K562 (cell line): ENCODE measurements at regions not wholly inside any gene's neighbourhood (a gene's known extent, or its start where the extent isn't known, plus 50 kb on each side); places are given as distances from the start of the nearest gene placed in this dataset.

Experiments
- FOXJ3 ChIP-seq: sonication (generic); formaldehyde crosslinking; IDR thresholded peaks from 2 replicates; pipeline ENCODE4 v1.4.0; 2020; ENCODE audit warnings: mild to moderate bottlenecking, missing genetic modification reagents
- GABPB2 ChIP-seq: fragments of 250-450 bp; sonication (Bioruptor Pico); conservative IDR thresholded peaks from 2 replicates; pipeline ENCODE4 v1.5.1; 2021; ENCODE audit warnings: mild to moderate bottlenecking
- MCM3 ChIP-seq: fragments of 450-650 bp; IDR thresholded peaks from 2 replicates; pipeline ENCODE4 v1.6.1; 2016
- MGA ChIP-seq: fragments of 450-650 bp; IDR thresholded peaks from 2 replicates; pipeline ENCODE4 v1.6.1; 2016; ENCODE audit warnings: mild to moderate bottlenecking, moderate library complexity
- POLR3G ChIP-seq: IDR thresholded peaks from 2 replicates; pipeline ENCODE4 v1.6.1; 2011; ENCODE audit not compliant: insufficient read length, insufficient replicate concordance; ENCODE audit errors: extremely low read depth
- SP1 ChIP-seq: sonication (generic); formaldehyde crosslinking; IDR thresholded peaks from 2 replicates; pipeline ENCODE4 v1.8.1; 2022; ENCODE audit warnings: mild to moderate bottlenecking, missing genetic modification reagents
- SPI1 ChIP-seq: IDR thresholded peaks from 2 replicates; pipeline ENCODE4 v1.6.1; 2011; ENCODE audit warnings: low read depth, low read length, control low read depth, borderline replicate concordance
- SUPT5H ChIP-seq: fragments of 450-650 bp; IDR thresholded peaks from 2 replicates; pipeline ENCODE4 v1.6.1; 2016
- TEAD1 ChIP-seq, 2 experiments: fragments of 450-650 bp in 1 of 2; sonication (generic) in 1 of 2; formaldehyde crosslinking; IDR thresholded peaks; 2 replicates each; pipeline versions ENCODE4 v1.4.0 to v1.8.0; 2020 to 2022; ENCODE audit warnings: mild to moderate bottlenecking in 2 of 2, missing genetic modification reagents in 1 of 2
- XRCC4 ChIP-seq: IDR thresholded peaks from one replicate; pipeline ENCODE4 v1.6.1; 2011; ENCODE audit not compliant: insufficient read depth, insufficient read length; ENCODE audit errors: extremely low read depth
- ZNF311 ChIP-seq: fragments of 250-450 bp; sonication (Bioruptor Pico); IDR thresholded peaks from 2 replicates; pipeline ENCODE4 v1.4.0; 2020; ENCODE audit warnings: mild to moderate bottlenecking, moderate library complexity
- ZNF511 ChIP-seq: sonication (generic); formaldehyde crosslinking; IDR thresholded peaks from 2 replicates; pipeline ENCODE4 v1.8.0; 2022; ENCODE audit warnings: mild to moderate bottlenecking, missing genetic modification reagents
- ZNF77 ChIP-seq: fragments of 250-450 bp; sonication (Bioruptor Pico); IDR thresholded peaks from 2 replicates; pipeline ENCODE4 v1.5.0; 2020
- ZNF830 ChIP-seq: fragments of 250-450 bp; sonication (Bioruptor Pico); IDR thresholded peaks from 2 replicates; pipeline ENCODE4 v1.5.0; 2021; ENCODE audit warnings: mild to moderate bottlenecking
- ZZZ3 ChIP-seq: fragments of 450-650 bp; IDR thresholded peaks from 2 replicates; pipeline ENCODE4 v1.6.1; 2016; ENCODE audit warnings: antibody characterized with exemption, mild to moderate bottlenecking, moderate library complexity

- TF ChIP-seq MGA (no peak), MCM3 (no peak), ZZZ3 (no peak), TEAD1 (CRISPR knock-in tag; IDR thresholded peaks at IDR 0.05) (peak in 1 of 2 experiments; percentile 87; a peak in 1 of 4 replicates), ZNF511 (CRISPR knock-in tag) (peak; percentile 46; the same call in 1 of the 2 replicates), SP1 (peak; percentile 33), POLR3G (no peak), FOXJ3 (CRISPR knock-in tag) (peak; percentile 96), XRCC4 (no peak), SUPT5H (no peak), ZNF77 (CRISPR knock-in tag) (no peak), GABPB2 (no peak), SPI1 (peak; percentile 68), ZNF830 (no peak), ZNF311 (no peak)
Measured at GRCh38 chr6:37102299-37103168, 67.4 kb upstream of the PIM1 start (continued).
